K562 (cell line): ENCODE measurements at regions not wholly inside any gene's neighbourhood (a gene's known extent, or its start where the extent isn't known, plus 50 kb on each side); places are given as distances from the start of the nearest gene placed in this dataset.

Experiments used
- CBX3 ChIP-seq, 2 experiments: IDR thresholded peaks; 1 replicate in 1 of 2; 2 replicates in 1 of 2; pipeline ENCODE4 v1.6.1; 2012; ENCODE audit warnings: inconsistent platforms in 2 of 2, low read length in 2 of 2, borderline replicate concordance in 1 of 2, control low read depth in 1 of 2
- FOSL1 ChIP-seq: fragments of 200-800 bp; sonication (Bioruptor generic); conservative IDR thresholded peaks from 2 replicates; pipeline ENCODE4 v1.6.1; 2016; ENCODE audit warnings: missing genetic modification characterization, missing compliant biosample characterization
- MYBL2 ChIP-seq, 2 experiments: fragments of 450-650 bp in 1 of 2; sonication (generic) in 1 of 2; formaldehyde crosslinking in 1 of 2; IDR thresholded peaks; 2 replicates each; pipeline versions ENCODE4 v1.6.1 to v1.8.1; 2017 to 2022; ENCODE audit warnings: borderline replicate concordance in 1 of 2, inconsistent platforms in 1 of 2, low read depth in 1 of 2, mild to moderate bottlenecking in 1 of 2, missing genetic modification reagents in 1 of 2, moderate library complexity in 1 of 2
- NCOA6 ChIP-seq: fragments of 450-650 bp; IDR thresholded peaks from 2 replicates; pipeline ENCODE4 v1.6.1; 2017; ENCODE audit warnings: mild to moderate bottlenecking
- RAD21 ChIP-seq, 2 experiments: fragments of 250-450 bp in 1 of 2; fragments of 450-650 bp in 1 of 2; sonication (Bioruptor Pico) in 1 of 2; formaldehyde crosslinking in 1 of 2; IDR thresholded peaks in 1 of 2; conservative IDR thresholded peaks in 1 of 2; 2 replicates each; pipeline versions ENCODE4 v1.4.0 to v1.8.0; 2020 to 2022; ENCODE audit warnings: mild to moderate bottlenecking in 2 of 2, moderate library complexity in 1 of 2
- RBBP5 ChIP-seq: fragments of 200-600 bp; sonication (generic); IDR thresholded peaks from 2 replicates; pipeline ENCODE4 v1.6.1; 2012; ENCODE audit warnings: borderline replicate concordance, mild to moderate bottlenecking, low read length, control low read depth, inconsistent platforms; ENCODE audit not compliant: insufficient read depth, poor library complexity, severe bottlenecking
- ZKSCAN8 ChIP-seq: fragments of 200-800 bp; sonication (Bioruptor generic); IDR thresholded peaks from 2 replicates; pipeline ENCODE4 v1.6.1; 2016; ENCODE audit warnings: missing genetic modification characterization, missing compliant biosample characterization
- TF ChIP-seq, protein P1 (sequence below), 3 experiments: IDR thresholded peaks in 2 of 3; conservative IDR thresholded peaks in 1 of 3; 2 replicates each; pipeline ENCODE4 v1.5.1; 2011 to 2012; ENCODE audit warnings: low read length in 3 of 3, mild to moderate bottlenecking in 3 of 3, control low read depth in 2 of 3, improper control_type of control experiment in 1 of 3, inconsistent platforms in 1 of 3, low read depth in 1 of 3, mixed read lengths in 1 of 3, moderate library complexity in 1 of 3; ENCODE audit not compliant: insufficient read depth in 2 of 3
- TF ChIP-seq, protein P2 (sequence below): sonication (generic); formaldehyde crosslinking; IDR thresholded peaks from 2 replicates; pipeline ENCODE4 v1.9.0; 2022; ENCODE audit warnings: mild to moderate bottlenecking, missing genetic modification reagents
- TF ChIP-seq, protein P3 (sequence below): sonication (generic); formaldehyde crosslinking; IDR thresholded peaks from 2 replicates; pipeline ENCODE4 v1.5.0; 2020; ENCODE audit warnings: missing genetic modification reagents

DNA sequence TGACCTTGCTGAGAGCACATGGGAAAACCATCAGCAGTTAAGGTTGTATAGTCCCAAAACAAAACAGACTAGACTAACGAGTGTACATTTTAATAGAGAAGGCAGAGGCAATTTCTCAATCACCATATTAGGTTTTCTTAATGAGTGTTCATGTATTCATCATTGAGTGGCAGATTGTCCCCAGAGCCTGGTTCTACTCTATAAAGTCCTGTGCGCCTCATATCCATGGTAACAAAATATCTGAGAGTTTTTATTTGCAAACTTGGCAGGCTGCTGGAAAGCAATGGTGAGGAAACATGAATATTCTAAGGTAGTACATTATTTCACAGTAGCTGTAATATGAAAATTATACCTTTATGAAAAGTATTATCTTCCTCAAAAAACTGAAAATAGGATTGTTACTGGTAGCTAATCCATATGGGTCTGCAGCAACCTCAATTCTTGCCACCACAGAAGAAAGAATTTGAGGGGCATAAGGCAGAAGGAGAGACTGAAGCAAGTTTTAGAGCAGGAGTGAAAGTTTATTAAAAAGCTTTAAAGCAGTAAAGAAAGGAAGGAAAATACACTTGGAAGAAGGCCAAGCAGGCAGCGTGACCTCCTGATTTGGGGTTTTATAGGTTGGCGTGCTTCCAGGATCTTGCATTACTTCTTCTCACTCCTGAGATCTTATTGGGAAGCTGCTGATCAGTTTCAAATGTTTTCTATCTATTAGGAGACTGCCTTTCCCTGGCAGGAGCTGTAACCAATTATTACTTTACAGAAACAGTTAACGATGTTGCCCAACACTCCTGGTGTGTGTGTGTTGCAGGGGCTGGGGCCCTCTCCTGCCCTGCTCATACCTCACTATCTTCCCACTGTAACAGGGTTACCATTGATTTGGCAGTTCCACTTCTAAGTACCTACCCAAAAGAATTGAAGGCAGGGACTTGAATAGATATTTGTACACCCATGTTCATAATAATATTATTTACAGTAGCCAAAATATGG is 154.0 kb upstream of the NUDT4 start:
- TF ChIP-seq CBX3 (IDR thresholded peaks at IDR 0.05; ENCODE audit: borderline replicate concordance in 1 of 2, low read length in 2 of 2) (no peak), RBBP5 (no peak), NCOA6 (no peak), MYBL2 (IDR thresholded peaks at IDR 0.05; ENCODE audit: low read depth) (no peak), MYBL2 (CRISPR knock-in tag; IDR thresholded peaks at IDR 0.05; ENCODE audit: borderline replicate concordance) (no peak), ZKSCAN8 (CRISPR knock-in tag) (no peak), FOSL1 (tag) (no peak), RAD21 (CRISPR knock-in tag; conservative IDR thresholded peaks at IDR 0.05 in 1 of 2, IDR thresholded peaks at IDR 0.05 in 1 of 2) (no peak)
- TF ChIP-seq, protein P1, sequence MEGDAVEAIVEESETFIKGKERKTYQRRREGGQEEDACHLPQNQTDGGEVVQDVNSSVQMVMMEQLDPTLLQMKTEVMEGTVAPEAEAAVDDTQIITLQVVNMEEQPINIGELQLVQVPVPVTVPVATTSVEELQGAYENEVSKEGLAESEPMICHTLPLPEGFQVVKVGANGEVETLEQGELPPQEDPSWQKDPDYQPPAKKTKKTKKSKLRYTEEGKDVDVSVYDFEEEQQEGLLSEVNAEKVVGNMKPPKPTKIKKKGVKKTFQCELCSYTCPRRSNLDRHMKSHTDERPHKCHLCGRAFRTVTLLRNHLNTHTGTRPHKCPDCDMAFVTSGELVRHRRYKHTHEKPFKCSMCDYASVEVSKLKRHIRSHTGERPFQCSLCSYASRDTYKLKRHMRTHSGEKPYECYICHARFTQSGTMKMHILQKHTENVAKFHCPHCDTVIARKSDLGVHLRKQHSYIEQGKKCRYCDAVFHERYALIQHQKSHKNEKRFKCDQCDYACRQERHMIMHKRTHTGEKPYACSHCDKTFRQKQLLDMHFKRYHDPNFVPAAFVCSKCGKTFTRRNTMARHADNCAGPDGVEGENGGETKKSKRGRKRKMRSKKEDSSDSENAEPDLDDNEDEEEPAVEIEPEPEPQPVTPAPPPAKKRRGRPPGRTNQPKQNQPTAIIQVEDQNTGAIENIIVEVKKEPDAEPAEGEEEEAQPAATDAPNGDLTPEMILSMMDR (IDR thresholded peaks at IDR 0.05 in 2 of 3, conservative IDR thresholded peaks at IDR 0.05 in 1 of 3; ENCODE audit: insufficient read depth in 2 of 3, low read depth in 1 of 3, low read length in 3 of 3): no peak
- TF ChIP-seq, protein P2, sequence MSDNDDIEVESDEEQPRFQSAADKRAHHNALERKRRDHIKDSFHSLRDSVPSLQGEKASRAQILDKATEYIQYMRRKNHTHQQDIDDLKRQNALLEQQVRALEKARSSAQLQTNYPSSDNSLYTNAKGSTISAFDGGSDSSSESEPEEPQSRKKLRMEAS (CRISPR knock-in tag): no peak
- TF ChIP-seq, protein P3, sequence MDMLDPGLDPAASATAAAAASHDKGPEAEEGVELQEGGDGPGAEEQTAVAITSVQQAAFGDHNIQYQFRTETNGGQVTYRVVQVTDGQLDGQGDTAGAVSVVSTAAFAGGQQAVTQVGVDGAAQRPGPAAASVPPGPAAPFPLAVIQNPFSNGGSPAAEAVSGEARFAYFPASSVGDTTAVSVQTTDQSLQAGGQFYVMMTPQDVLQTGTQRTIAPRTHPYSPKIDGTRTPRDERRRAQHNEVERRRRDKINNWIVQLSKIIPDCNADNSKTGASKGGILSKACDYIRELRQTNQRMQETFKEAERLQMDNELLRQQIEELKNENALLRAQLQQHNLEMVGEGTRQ (CRISPR knock-in tag): no peak
